ENCODE measurements at regions not wholly inside any gene's neighbourhood (a gene's known extent, or its start where the extent isn't known, plus 50 kb on each side); places are given as distances from the start of the nearest gene placed in this dataset.

DNA sequence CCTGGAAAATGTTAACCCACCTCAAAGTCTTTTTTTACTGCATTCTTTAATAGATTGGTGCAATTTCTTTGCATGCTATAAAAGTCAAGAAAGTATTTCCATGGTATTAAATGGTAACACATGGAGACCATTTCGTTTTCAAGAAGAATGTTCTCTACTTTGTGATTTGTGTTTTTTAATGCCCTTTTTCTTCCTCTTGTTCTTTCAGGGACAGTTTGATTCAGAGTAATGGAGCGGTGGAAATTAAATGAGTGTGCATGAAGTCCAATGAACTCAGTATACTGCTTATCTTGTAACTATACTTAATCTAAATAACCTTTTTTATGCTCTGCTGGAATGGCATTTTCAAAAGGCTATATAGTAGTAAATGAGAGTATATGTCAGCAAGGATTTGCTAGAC, 507.0 kb upstream of the CDH6 start:
- TF ChIP-seq, protein P1, sequence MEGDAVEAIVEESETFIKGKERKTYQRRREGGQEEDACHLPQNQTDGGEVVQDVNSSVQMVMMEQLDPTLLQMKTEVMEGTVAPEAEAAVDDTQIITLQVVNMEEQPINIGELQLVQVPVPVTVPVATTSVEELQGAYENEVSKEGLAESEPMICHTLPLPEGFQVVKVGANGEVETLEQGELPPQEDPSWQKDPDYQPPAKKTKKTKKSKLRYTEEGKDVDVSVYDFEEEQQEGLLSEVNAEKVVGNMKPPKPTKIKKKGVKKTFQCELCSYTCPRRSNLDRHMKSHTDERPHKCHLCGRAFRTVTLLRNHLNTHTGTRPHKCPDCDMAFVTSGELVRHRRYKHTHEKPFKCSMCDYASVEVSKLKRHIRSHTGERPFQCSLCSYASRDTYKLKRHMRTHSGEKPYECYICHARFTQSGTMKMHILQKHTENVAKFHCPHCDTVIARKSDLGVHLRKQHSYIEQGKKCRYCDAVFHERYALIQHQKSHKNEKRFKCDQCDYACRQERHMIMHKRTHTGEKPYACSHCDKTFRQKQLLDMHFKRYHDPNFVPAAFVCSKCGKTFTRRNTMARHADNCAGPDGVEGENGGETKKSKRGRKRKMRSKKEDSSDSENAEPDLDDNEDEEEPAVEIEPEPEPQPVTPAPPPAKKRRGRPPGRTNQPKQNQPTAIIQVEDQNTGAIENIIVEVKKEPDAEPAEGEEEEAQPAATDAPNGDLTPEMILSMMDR (IDR thresholded peaks at IDR 0.05; ENCODE audit: low read depth, low read length) = no peak
- POLR2A ChIA-PET = no interaction called here
- Histone ChIP-seq H3K4me3 (ENCODE audit: low read depth, low read length) (no peak overlapping the region), H3K27ac (ENCODE audit: low read depth, low read length) (no peak overlapping the region), H3K9me3 (ENCODE audit: control insufficient read depth, insufficient read depth, low read length) (no peaks in the 10 kb centered on the region), H3K27me3 (ENCODE audit: control insufficient read depth, insufficient read depth, low read length) (no peaks in the 10 kb centered on the region)
- CTCF ChIA-PET = interaction anchor here (1.4 kb wide), 1 partner anchor 546 kb away, joined by 5 read pairs; no protein-coding TSS in a partner anchor
- no peak for DNase-seq (ENCODE audit: low read depth, low spot score)

DNA sequence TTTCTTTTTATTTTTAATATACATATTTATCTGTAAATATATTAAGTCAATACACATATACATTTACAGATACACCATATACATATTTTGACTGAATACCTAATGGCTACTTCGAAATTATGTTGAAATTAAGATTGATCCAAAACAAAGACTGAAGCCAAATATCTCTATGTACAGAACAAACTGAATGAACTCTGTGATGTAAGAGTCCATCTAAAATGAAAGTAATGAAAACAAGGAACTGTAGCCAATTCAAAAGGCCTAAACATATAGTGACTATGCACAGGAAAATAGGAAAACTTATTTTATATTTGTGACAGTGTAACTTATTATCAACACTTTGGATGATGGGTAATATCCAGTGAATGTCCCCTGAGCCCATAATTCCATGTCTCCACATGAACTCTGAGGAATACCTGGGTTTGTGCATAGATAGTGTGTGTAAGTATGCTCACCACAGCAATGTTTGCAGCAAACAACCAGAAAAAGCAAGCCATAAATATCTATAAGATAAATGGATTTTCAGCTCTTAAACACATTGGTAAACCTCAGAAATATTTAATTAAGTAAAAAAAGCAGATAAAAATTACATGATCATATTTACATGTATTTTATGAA, 517.2 kb upstream of the CDH6 start:
- Histone ChIP-seq H3K4me3 (ENCODE audit: low read depth, low read length) (no peak overlapping the region), H3K27ac (ENCODE audit: low read depth, low read length) (no peak overlapping the region), H3K27me3 (ENCODE audit: control insufficient read depth, insufficient read depth, low read length) (no peaks in the 10 kb centered on the region), H3K9me3 (ENCODE audit: control insufficient read depth, insufficient read depth, low read length) (no peaks in the 10 kb centered on the region; the same call in 1 of the 2 replicates)
- TF ChIP-seq, protein P1 (IDR thresholded peaks at IDR 0.05; ENCODE audit: low read depth, low read length) = no peak
- DNase-seq (ENCODE audit: low read depth, low spot score) = no peak
- CTCF ChIA-PET = no interaction called here
- POLR2A ChIA-PET = no interaction called here

DNA sequence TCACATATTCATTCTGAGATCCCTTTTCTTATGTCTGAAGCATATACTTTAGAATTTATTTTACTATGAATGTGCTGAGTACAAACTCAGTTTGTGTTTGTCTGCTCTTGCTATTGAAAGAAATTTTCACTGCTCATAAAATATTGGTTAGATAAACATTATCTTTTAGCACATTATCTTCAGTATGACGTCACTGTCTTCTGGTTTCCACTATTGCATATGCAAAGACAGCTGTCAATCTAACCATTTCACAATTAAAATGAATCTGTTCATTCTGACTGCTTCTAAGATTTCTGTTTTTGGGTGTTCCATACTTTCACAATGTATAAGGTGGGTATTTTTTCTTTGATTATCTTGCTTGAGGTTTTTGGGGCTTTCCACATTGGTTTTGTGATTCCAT, 526.2 kb upstream of the CDH6 start:
- no peak overlapping the region for H3K4me3 ChIP-seq (ENCODE audit: low read depth, low read length)
- no peak overlapping the region for H3K27ac ChIP-seq (ENCODE audit: low read depth, low read length)
- TF ChIP-seq, protein P1 (IDR thresholded peaks at IDR 0.05; ENCODE audit: low read depth, low read length) = no peak
- peaks cover 4% of the 10 kb centered on the region for H3K27me3 ChIP-seq (ENCODE audit: control insufficient read depth, insufficient read depth, low read length)
- no peak for DNase-seq (ENCODE audit: low read depth, low spot score)
- POLR2A ChIA-PET = no interaction called here
- no peaks in the 10 kb centered on the region for H3K9me3 ChIP-seq (ENCODE audit: control insufficient read depth, insufficient read depth, low read length)
- CTCF ChIA-PET = no interaction called here

DNA sequence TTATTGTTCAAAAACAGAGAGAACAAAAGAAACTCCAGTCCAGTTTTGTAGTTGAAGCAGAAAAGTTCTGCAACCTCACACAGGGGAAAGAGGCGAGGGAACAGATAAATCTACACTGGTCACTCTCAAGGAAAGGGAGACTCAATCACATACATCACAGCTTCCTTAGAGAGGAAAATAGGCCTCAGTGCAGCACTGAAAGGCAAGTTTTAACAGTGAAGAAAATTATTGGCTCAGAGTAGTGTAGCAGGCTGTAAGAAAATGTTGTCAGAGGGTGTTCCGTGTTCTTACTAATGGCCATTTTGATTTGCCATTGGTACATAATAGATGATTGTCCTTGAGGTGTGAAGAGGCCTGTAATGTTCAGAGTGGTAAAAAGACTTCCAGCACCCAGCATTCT, 530.0 kb upstream of the CDH6 start:
- ChIA-PET CTCF (no interaction called here), POLR2A (no interaction called here)
- no peak for DNase-seq (ENCODE audit: low read depth, low spot score)
- TF ChIP-seq, protein P1 (IDR thresholded peaks at IDR 0.05; ENCODE audit: low read depth, low read length) = no peak
- H3K4me3 ChIP-seq (ENCODE audit: low read depth, low read length) = no peak overlapping the region
- peaks cover 4% of the 10 kb centered on the region for H3K27me3 ChIP-seq (ENCODE audit: control insufficient read depth, insufficient read depth, low read length)
- H3K9me3 ChIP-seq (ENCODE audit: control insufficient read depth, insufficient read depth, low read length) = no peaks in the 10 kb centered on the region
- no peak overlapping the region for H3K27ac ChIP-seq (ENCODE audit: low read depth, low read length)

DNA sequence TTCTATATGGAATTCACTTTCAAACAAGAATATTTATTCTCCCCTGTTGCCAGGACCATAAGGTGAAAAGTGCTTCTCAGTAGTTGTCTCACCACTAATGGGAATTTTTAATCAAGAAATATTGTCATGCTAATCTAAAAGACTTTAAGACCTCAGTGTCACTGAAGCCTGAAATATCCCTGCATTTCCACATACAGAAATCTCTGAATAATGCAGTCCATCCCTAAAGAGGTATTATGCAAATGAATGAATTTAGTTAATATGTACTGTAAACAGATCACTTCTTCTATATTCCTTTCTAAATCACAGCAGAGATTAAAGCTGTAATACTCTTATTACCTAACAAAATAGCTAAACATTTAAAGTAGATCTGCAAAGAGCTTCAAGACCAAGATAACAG, 531.1 kb upstream of the CDH6 start:
- H3K27ac ChIP-seq (ENCODE audit: low read depth, low read length) = no peak overlapping the region
- H3K9me3 ChIP-seq (ENCODE audit: control insufficient read depth, insufficient read depth, low read length) = no peaks in the 10 kb centered on the region
- no peak for DNase-seq (ENCODE audit: low read depth, low spot score)
- H3K27me3 ChIP-seq (ENCODE audit: control insufficient read depth, insufficient read depth, low read length) = peaks cover 4% of the 10 kb centered on the region
- TF ChIP-seq, protein P1 (IDR thresholded peaks at IDR 0.05; ENCODE audit: low read depth, low read length) = no peak
- no peak overlapping the region for H3K4me3 ChIP-seq (ENCODE audit: low read depth, low read length)
- ChIA-PET POLR2A (no interaction called here), CTCF (no interaction called here)
